GM23338 (cell line): ENCODE measurements at regions not wholly inside any gene's neighbourhood (a gene's known extent, or its start where the extent isn't known, plus 50 kb on each side); places are given as distances from the start of the nearest gene placed in this dataset.

Experiments
- ATAC-seq: fragments of 200-7000 bp; cut with Tn5 transposase; 3 replicates; pipeline ENCODE4 v1.9.1; 2020
- DNase-seq: peaks from one replicate; pipeline ENCODE4 v3.0.0-alpha.2; 2015; ENCODE audit warnings: low spot score
- H2AFZ ChIP-seq: fragments of 200-600 bp; sonication (generic); 2 replicates; pipeline ENCODE4 v1.8.0; 2016; ENCODE audit warnings: antibody characterized with exemption, mild to moderate bottlenecking, moderate library complexity
- H3F3A ChIP-seq: fragments of 200-600 bp; sonication (generic); replicated peaks from 2 replicates; pipeline ENCODE4 v1.8.0; 2017; ENCODE audit warnings: antibody characterized with exemption, mixed run types, low read depth
- H3K27ac ChIP-seq: fragments of 200-600 bp; sonication (generic); 2 replicates; pipeline ENCODE4 v1.6.1; 2016; ENCODE audit warnings: low read depth
- H3K27me3 ChIP-seq: fragments of 200-600 bp; sonication (generic); 2 replicates; pipeline ENCODE4 v1.8.0; 2016; ENCODE audit warnings: mild to moderate bottlenecking, mixed run types, moderate library complexity; ENCODE audit not compliant: insufficient read depth
- H3K36me3 ChIP-seq: fragments of 200-600 bp; sonication (generic); 2 replicates; pipeline ENCODE4 v1.8.0; 2016; ENCODE audit warnings: mild to moderate bottlenecking; ENCODE audit not compliant: insufficient read depth
- H3K4me1 ChIP-seq: fragments of 200-600 bp; sonication (generic); 2 replicates; pipeline ENCODE4 v1.8.0; 2016; ENCODE audit warnings: mild to moderate bottlenecking, moderate library complexity; ENCODE audit not compliant: insufficient read depth
- H3K4me2 ChIP-seq: fragments of 200-600 bp; sonication (generic); 2 replicates; pipeline ENCODE4 v1.7.1; 2017; ENCODE audit warnings: mixed run types
- H3K4me3 ChIP-seq: fragments of 200-600 bp; sonication (generic); 2 replicates; pipeline ENCODE4 v1.6.1; 2016; ENCODE audit warnings: mixed run types
- H3K79me2 ChIP-seq: fragments of 200-600 bp; sonication (generic); replicated peaks from 2 replicates; pipeline ENCODE4 v1.8.0; 2017; ENCODE audit warnings: mild to moderate bottlenecking; ENCODE audit not compliant: insufficient read depth
- H3K9me2 ChIP-seq: fragments of 200-600 bp; sonication (generic); 2 replicates; pipeline ENCODE4 v1.8.0; 2017; ENCODE audit not compliant: insufficient read depth
- H4K20me1 ChIP-seq: fragments of 200-600 bp; sonication (generic); replicated peaks from 2 replicates; pipeline ENCODE4 v1.8.0; 2017; ENCODE audit warnings: mild to moderate bottlenecking; ENCODE audit not compliant: insufficient read depth
- H3K27ac Mint-ChIP-seq: 2 replicates; pipeline ENCODE4 v1.8.0; 2020; ENCODE audit warnings: inconsistent platforms, mild to moderate bottlenecking, moderate library complexity, mixed read lengths
- H3K27me3 Mint-ChIP-seq: 3 replicates; pipeline ENCODE4 v1.8.0; 2022; ENCODE audit warnings: low read depth, mild to moderate bottlenecking, moderate library complexity, mixed read lengths, inconsistent platforms; ENCODE audit not compliant: insufficient read depth, poor library complexity
- H3K36me3 Mint-ChIP-seq: 3 replicates; pipeline ENCODE4 v1.8.0; 2021; ENCODE audit warnings: low read depth, mild to moderate bottlenecking, inconsistent platforms, moderate library complexity, mixed read lengths
- H3K4me1 Mint-ChIP-seq: 3 replicates; pipeline ENCODE4 v1.8.0; 2020; ENCODE audit warnings: mild to moderate bottlenecking, inconsistent platforms, mixed read lengths
- H3K4me3 Mint-ChIP-seq: 3 replicates; pipeline ENCODE4 v1.8.0; 2021; ENCODE audit warnings: moderate library complexity, mild to moderate bottlenecking, inconsistent platforms, mixed read lengths
- H3K9me3 Mint-ChIP-seq: 3 replicates; pipeline ENCODE4 v1.8.0; 2020; ENCODE audit warnings: moderate library complexity, mild to moderate bottlenecking, inconsistent platforms, mixed read lengths
- CREB1 ChIP-seq: fragments of 250-450 bp; sonication (Bioruptor Pico); IDR thresholded peaks from 2 replicates; pipeline ENCODE4 v1.5.0; 2020; ENCODE audit warnings: low read depth, mild to moderate bottlenecking, moderate library complexity
- CTCF ChIP-seq, 2 experiments: fragments of 200-600 bp in 1 of 2; sonication (generic) in 1 of 2; conservative IDR thresholded peaks; 2 replicates each; pipeline versions ENCODE4 v1.5.1 to v1.6.1; 2016 to 2017; ENCODE audit warnings: antibody characterized with exemption in 2 of 2, low read depth in 2 of 2, mild to moderate bottlenecking in 2 of 2, moderate library complexity in 1 of 2
- ETS1 ChIP-seq: IDR thresholded peaks from 2 replicates; pipeline ENCODE4 v1.6.1; 2016; ENCODE audit warnings: antibody characterized with exemption
- EZH2 ChIP-seq: fragments of 200-600 bp; sonication (generic); IDR thresholded peaks from one replicate; pipeline ENCODE4 v1.8.0; 2017; ENCODE audit warnings: antibody characterized with exemption, mild to moderate bottlenecking, low read depth; ENCODE audit not compliant: unreplicated experiment
- EZH2phosphoT487 ChIP-seq: fragments of 200-600 bp; sonication (generic); IDR thresholded peaks from one replicate; pipeline ENCODE4 v1.8.1; 2018; ENCODE audit warnings: antibody characterized with exemption; ENCODE audit not compliant: unreplicated experiment
- JUNB ChIP-seq: IDR thresholded peaks from one replicate; pipeline ENCODE4 v1.6.1; 2016; ENCODE audit warnings: antibody characterized with exemption; ENCODE audit not compliant: unreplicated experiment
- NANOG ChIP-seq: IDR thresholded peaks from 2 replicates; pipeline ENCODE4 v1.6.1; 2016; ENCODE audit warnings: antibody characterized with exemption, borderline replicate concordance
- POLR2AphosphoS5 ChIP-seq: IDR thresholded peaks from 2 replicates; pipeline ENCODE4 v1.6.1; 2016; ENCODE audit warnings: antibody characterized with exemption, low read depth
- REST ChIP-seq: IDR thresholded peaks from one replicate; pipeline ENCODE4 v1.6.1; 2018; ENCODE audit warnings: antibody characterized with exemption; ENCODE audit not compliant: unreplicated experiment
- STAT1 ChIP-seq: IDR thresholded peaks from one replicate; pipeline ENCODE4 v1.6.1; 2016; ENCODE audit warnings: antibody characterized with exemption; ENCODE audit not compliant: unreplicated experiment
- ZNF114 ChIP-seq: fragments of 250-450 bp; sonication (Bioruptor Pico); IDR thresholded peaks from 2 replicates; pipeline ENCODE4 v1.5.0; 2020; ENCODE audit warnings: mild to moderate bottlenecking, moderate library complexity
- ZNF331 ChIP-seq: fragments of 250-450 bp; sonication (Bioruptor Pico); IDR thresholded peaks from 2 replicates; pipeline ENCODE4 v1.5.0; 2020; ENCODE audit warnings: low read depth, mild to moderate bottlenecking, moderate library complexity
- ZNF462 ChIP-seq: fragments of 250-450 bp; sonication (Bioruptor Pico); IDR thresholded peaks from 2 replicates; pipeline ENCODE4 v1.5.0; 2020; ENCODE audit warnings: mild to moderate bottlenecking, moderate library complexity

GRCh38 chr5:164289526-164289925 is 784.1 kb downstream of the MAT2B start:
- no peaks in the 10 kb centered on the region for H3K4me1 ChIP-seq
- no peaks in the 10 kb centered on the region for H3K9me2 ChIP-seq
- Mint-ChIP-seq H3K4me3 (no peak overlapping the region), H3K27me3 (no peaks in the 10 kb centered on the region), H3K27ac (no peak overlapping the region), H3K4me1 (no peaks in the 10 kb centered on the region), H3K36me3 (no peaks in the 10 kb centered on the region), H3K9me3 (no peaks in the 10 kb centered on the region)
- DNase-seq (no peak), ATAC-seq (no peak)
- no peak overlapping the region for H3K27ac ChIP-seq
- H3K79me2 ChIP-seq: no peaks in the 10 kb centered on the region
- no peaks in the 10 kb centered on the region for H3K36me3 ChIP-seq
- TF ChIP-seq STAT1 (no peak), POLR2AphosphoS5 (no peak), NANOG (no peak), EZH2phosphoT487 (no peak), CTCF (conservative IDR thresholded peaks at IDR 0.05; ENCODE audit: low read depth in 2 of 2) (no peak), ZNF114 (CRISPR knock-in tag) (no peak), ZNF331 (no peak), JUNB (no peak), ZNF462 (CRISPR knock-in tag) (no peak), CREB1 (no peak), ETS1 (no peak), EZH2 (no peak), REST (no peak)
- H4K20me1 ChIP-seq: no peaks in the 10 kb centered on the region
- H2AFZ ChIP-seq: no peak overlapping the region
- H3K4me3 ChIP-seq: no peak overlapping the region
- no peaks in the 10 kb centered on the region for H3F3A ChIP-seq
- H3K4me2 ChIP-seq: no peak overlapping the region
- H3K27me3 ChIP-seq: no peaks in the 10 kb centered on the region
